ENCODE measurements at regions not wholly inside any gene's neighbourhood (a gene's known extent, or its start where the extent isn't known, plus 50 kb on each side); places are given as distances from the start of the nearest gene placed in this dataset.

GRCh38 chr5:158209219-158209908 lies 350.4 kb upstream of the CLINT1 start:
- Histone ChIP-seq H3K4me3 (ENCODE audit: low read length) (no peak overlapping the region), H3K9me3 (ENCODE audit: control insufficient read depth in 1 of 2, insufficient read depth in 1 of 2, low read length in 2 of 2) (no peaks in the 10 kb centered on the region), H3K4me1 (ENCODE audit: insufficient read depth, low read length) (no peaks in the 10 kb centered on the region), H3K36me3 (ENCODE audit: insufficient read depth, low read length) (no peaks in the 10 kb centered on the region), H3K27ac (ENCODE audit: low read depth in 1 of 2, low read length in 2 of 2) (no peak overlapping the region), H3K27me3 (ENCODE audit: control insufficient read depth in 1 of 2, insufficient read depth in 2 of 2, low read length in 2 of 2) (no peaks in the 10 kb centered on the region)
- Mint-ChIP-seq H3K9me3 (peaks cover 2% of the 10 kb centered on the region), H3K4me1 (ENCODE audit: low read depth) (no peaks in the 10 kb centered on the region), H3K36me3 (ENCODE audit: low read depth) (no peaks in the 10 kb centered on the region), H3K27ac (no peak overlapping the region), H3K4me3 (no peak overlapping the region), H3K27me3 (no peaks in the 10 kb centered on the region)
- DNase-seq (no peak), ATAC-seq (ENCODE audit: poor library complexity) (no peak)
- ChIA-PET CTCF (no interaction called here), POLR2A (no interaction called here)
- no peak for TF ChIP-seq CTCF (IDR thresholded peaks at IDR 0.05)
- intact Hi-C loops (cut with DNase I, micrococcal nuclease): no loop called here

- Histone ChIP-seq H3K36me3 (ENCODE audit: insufficient read depth, low read length) (no peaks in the 10 kb centered on the region), H3K4me1 (ENCODE audit: insufficient read depth, low read length) (no peaks in the 10 kb centered on the region), H3K27me3 (ENCODE audit: control insufficient read depth in 1 of 2, insufficient read depth in 2 of 2, low read length in 2 of 2) (no peaks in the 10 kb centered on the region), H3K9me3 (ENCODE audit: control insufficient read depth in 1 of 2, insufficient read depth in 1 of 2, low read length in 2 of 2) (peaks cover 0 to 4% of the 10 kb centered on the region in 2 experiments), H3K4me3 (ENCODE audit: low read length) (no peak overlapping the region), H3K27ac (ENCODE audit: low read depth in 1 of 2, low read length in 2 of 2) (no peak overlapping the region)
- no peak for TF ChIP-seq CTCF (IDR thresholded peaks at IDR 0.05)
- Mint-ChIP-seq H3K4me1 (ENCODE audit: low read depth) (no peaks in the 10 kb centered on the region), H3K27me3 (no peaks in the 10 kb centered on the region), H3K27ac (no peak overlapping the region), H3K4me3 (no peak overlapping the region), H3K36me3 (ENCODE audit: low read depth) (no peaks in the 10 kb centered on the region), H3K9me3 (peaks cover 2% of the 10 kb centered on the region)
- ATAC-seq (ENCODE audit: poor library complexity) (no peak), DNase-seq (no peak)
- POLR2A ChIA-PET: no interaction called here
- CTCF ChIA-PET: interaction anchor here (1.0 kb wide), 1 partner anchor 14 kb away, joined by 3 read pairs; no protein-coding TSS in a partner anchor
- intact Hi-C loops (cut with DNase I, micrococcal nuclease): no loop called here
Observed at GRCh38 chr5:158207733-158208132, 348.8 kb upstream of the CLINT1 start.

GRCh38 chr5:158205992-158206391 lies 347.0 kb upstream of the CLINT1 start:
- intact Hi-C loops (cut with DNase I, micrococcal nuclease): no loop called here
- H3K9me3 Mint-ChIP-seq: peaks cover 2% of the 10 kb centered on the region
- no peaks in the 10 kb centered on the region for H3K27me3 Mint-ChIP-seq
- no peak overlapping the region for H3K4me3 ChIP-seq (ENCODE audit: low read length)
- H3K27me3 ChIP-seq (ENCODE audit: control insufficient read depth in 1 of 2, insufficient read depth in 2 of 2, low read length in 2 of 2): no peaks in the 10 kb centered on the region
- no peak overlapping the region for H3K27ac ChIP-seq (ENCODE audit: low read depth in 1 of 2, low read length in 2 of 2)
- POLR2A ChIA-PET: no interaction called here
- no peak for TF ChIP-seq CTCF (IDR thresholded peaks at IDR 0.05)
- H3K4me1 Mint-ChIP-seq (ENCODE audit: low read depth): no peaks in the 10 kb centered on the region
- H3K27ac Mint-ChIP-seq: no peak overlapping the region
- no peaks in the 10 kb centered on the region for H3K36me3 Mint-ChIP-seq (ENCODE audit: low read depth)
- no peaks in the 10 kb centered on the region for H3K36me3 ChIP-seq (ENCODE audit: insufficient read depth, low read length)
- no peaks in the 10 kb centered on the region for H3K4me1 ChIP-seq (ENCODE audit: insufficient read depth, low read length)
- ATAC-seq (ENCODE audit: poor library complexity) (no peak), DNase-seq (no peak)
- H3K9me3 ChIP-seq (ENCODE audit: control insufficient read depth in 1 of 2, insufficient read depth in 1 of 2, low read length in 2 of 2): peaks cover 0 to 4% of the 10 kb centered on the region in 2 experiments
- H3K4me3 Mint-ChIP-seq: no peak overlapping the region
- CTCF ChIA-PET: no interaction called here

All from CD4-positive, alpha-beta T cell (primary cell).